Spleen (tissue), 11 donors: ENCODE measurements at regions not wholly inside any gene's neighbourhood (a gene's known extent, or its start where the extent isn't known, plus 50 kb on each side); places are given as distances from the start of the nearest gene placed in this dataset.

ENCODE experiments used
- DNase-seq: peaks from one replicate; pipeline ENCODE4 v3.0.0-alpha.2; 2020
- H3K27ac ChIP-seq, 8 donors: fragments of 200-600 bp; sonication (generic) in 7 of 8; 1 replicate in 4 of 8; 2 replicates in 4 of 8; pipeline versions ENCODE4 v1.5.0 to v1.8.0; 2016 to 2021; ENCODE audit warnings: inconsistent platforms in 4 of 8, mild to moderate bottlenecking in 4 of 8, moderate library complexity in 1 of 8
- H3K27me3 ChIP-seq, 7 donors: fragments of 200-600 bp; sonication (generic) in 6 of 7; replicated peaks in 1 of 7; 1 replicate in 4 of 7; 2 replicates in 3 of 7; pipeline versions ENCODE4 v1.5.0 to v1.8.0; 2016 to 2021; ENCODE audit warnings: inconsistent platforms in 3 of 7, mild to moderate bottlenecking in 1 of 7
- H3K36me3 ChIP-seq, 6 donors: fragments of 200-600 bp; sonication (generic) in 5 of 6; 1 replicate in 4 of 6; 2 replicates in 2 of 6; pipeline versions ENCODE4 v1.5.0 to v1.8.0; 2016 to 2021; ENCODE audit warnings: inconsistent platforms in 2 of 6
- H3K4me1 ChIP-seq, 6 donors: fragments of 200-600 bp; sonication (generic) in 5 of 6; 1 replicate in 3 of 6; 2 replicates in 3 of 6; pipeline versions ENCODE4 v1.5.0 to v1.8.0; 2016 to 2021; ENCODE audit warnings: inconsistent platforms in 3 of 6
- H3K4me3 ChIP-seq, 8 donors: fragments of 200-600 bp; sonication (generic) in 7 of 8; 1 replicate in 4 of 8; 2 replicates in 4 of 8; pipeline versions ENCODE4 v1.5.0 to v1.8.0; 2016 to 2021; ENCODE audit warnings: inconsistent platforms in 4 of 8, mild to moderate bottlenecking in 4 of 8, moderate library complexity in 2 of 8
- H3K9me3 ChIP-seq, 8 donors: fragments of 200-600 bp; sonication (generic) in 7 of 8; 1 replicate in 4 of 8; 2 replicates in 4 of 8; pipeline versions ENCODE4 v1.5.0 to v1.8.0; 2016 to 2021; ENCODE audit warnings: inconsistent platforms in 4 of 8
- POLR2A ChIP-seq, 3 donors: fragments of 450-650 bp; IDR thresholded peaks; one replicate each; pipeline ENCODE4 v1.5.1; 2017; ENCODE audit warnings: antibody characterized with exemption in 3 of 3, mild to moderate bottlenecking in 1 of 3
- POLR2AphosphoS5 ChIP-seq, 3 donors: sonication (generic); formaldehyde crosslinking; IDR thresholded peaks; one replicate each; pipeline ENCODE4 v1.5.1; 2017; ENCODE audit warnings: antibody characterized with exemption in 3 of 3
- WGBS, 5 donors: extraction: QIAGEN DNeasy Blood & Tissue Kit in 3 of 5; methylation state at CpG; one replicate each; pipeline versions ENCODE4 v1.1.5 to v1.1.7; 2013 to 2018; 5-methylcytosine and 5-hydroxymethylcytosine counted together
- intact Hi-C: fragments of 100-400 bp; cut with DNase I; formaldehyde crosslinking; loops from one replicate; pipeline ENCODE4 v1.15.0; 2023; ENCODE audit warnings: low total_unique reads
- TF ChIP-seq, protein P1 (sequence below), 11 experiments: fragments of 200-600 bp in 7 of 11; fragments of 450-650 bp in 4 of 11; sonication (generic) in 4 of 11; IDR thresholded peaks in 8 of 11; conservative IDR thresholded peaks in 3 of 11; 1 replicate in 7 of 11; 2 replicates in 4 of 11; pipeline versions ENCODE4 v1.4.0 to v1.8.0; 2016 to 2021; ENCODE audit warnings: antibody characterized with exemption in 11 of 11, inconsistent platforms in 4 of 11, mild to moderate bottlenecking in 1 of 11
- donor health status: healthy with polysubstance abuse.
- donor health status: DM: no; HTN: no; CAD: no; lungs with moderate emphysema.
- donor health status: DM: no; HTN: no; CAD: no.
- donor health status: Bipolar disorder and iron deficiency.
- donor health status: healthy.
- donor health status: DM: no; HTN: no; CAD: no.
- donor health status: DM: yes; HTN: yes; CAD: no.

DNA sequence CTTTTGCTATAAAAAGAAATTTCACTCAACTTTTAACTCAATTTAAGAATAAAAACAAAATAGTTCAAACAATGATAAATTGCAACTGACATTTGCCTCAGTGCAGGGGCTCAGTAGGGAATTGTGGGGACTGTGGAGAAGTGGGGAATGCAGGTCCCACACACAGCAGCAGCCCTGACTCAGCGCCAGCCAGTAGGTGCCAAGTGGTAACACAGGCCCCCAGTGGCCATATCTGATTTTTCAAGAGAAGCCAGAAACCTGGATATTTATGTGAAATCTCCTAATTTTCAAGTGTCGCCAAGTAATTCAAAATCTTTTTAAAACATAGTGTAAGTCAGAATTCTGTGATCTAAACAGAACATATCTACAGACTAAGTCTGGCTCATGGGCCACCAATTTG is 186.3 kb downstream of the EN1 start:
- intact Hi-C loops, result no loop called here
- DNase-seq, result no peak
- Histone ChIP-seq H3K36me3 (no peaks in the 10 kb centered on the region), H3K27ac (no peak overlapping the region), H3K27me3 (no peaks in the 10 kb centered on the region), H3K4me1 (no peaks in the 10 kb centered on the region), H3K9me3 (peaks cover 0 to 12% (median 0%) of the 10 kb centered on the region in 8 donors), H3K4me3 (no peak overlapping the region)
- WGBS, 5 donors, result 83 to 97% (median 94%) methylated on average over 2 of the region's 2 CpGs
- TF ChIP-seq POLR2AphosphoS5 (IDR thresholded peaks at IDR 0.05) (no peak), POLR2A (IDR thresholded peaks at IDR 0.05) (no peak)
- TF ChIP-seq, protein P1, sequence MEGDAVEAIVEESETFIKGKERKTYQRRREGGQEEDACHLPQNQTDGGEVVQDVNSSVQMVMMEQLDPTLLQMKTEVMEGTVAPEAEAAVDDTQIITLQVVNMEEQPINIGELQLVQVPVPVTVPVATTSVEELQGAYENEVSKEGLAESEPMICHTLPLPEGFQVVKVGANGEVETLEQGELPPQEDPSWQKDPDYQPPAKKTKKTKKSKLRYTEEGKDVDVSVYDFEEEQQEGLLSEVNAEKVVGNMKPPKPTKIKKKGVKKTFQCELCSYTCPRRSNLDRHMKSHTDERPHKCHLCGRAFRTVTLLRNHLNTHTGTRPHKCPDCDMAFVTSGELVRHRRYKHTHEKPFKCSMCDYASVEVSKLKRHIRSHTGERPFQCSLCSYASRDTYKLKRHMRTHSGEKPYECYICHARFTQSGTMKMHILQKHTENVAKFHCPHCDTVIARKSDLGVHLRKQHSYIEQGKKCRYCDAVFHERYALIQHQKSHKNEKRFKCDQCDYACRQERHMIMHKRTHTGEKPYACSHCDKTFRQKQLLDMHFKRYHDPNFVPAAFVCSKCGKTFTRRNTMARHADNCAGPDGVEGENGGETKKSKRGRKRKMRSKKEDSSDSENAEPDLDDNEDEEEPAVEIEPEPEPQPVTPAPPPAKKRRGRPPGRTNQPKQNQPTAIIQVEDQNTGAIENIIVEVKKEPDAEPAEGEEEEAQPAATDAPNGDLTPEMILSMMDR (IDR thresholded peaks at IDR 0.05 in 8 of 11, conservative IDR thresholded peaks at IDR 0.05 in 3 of 11), result no peak

DNA sequence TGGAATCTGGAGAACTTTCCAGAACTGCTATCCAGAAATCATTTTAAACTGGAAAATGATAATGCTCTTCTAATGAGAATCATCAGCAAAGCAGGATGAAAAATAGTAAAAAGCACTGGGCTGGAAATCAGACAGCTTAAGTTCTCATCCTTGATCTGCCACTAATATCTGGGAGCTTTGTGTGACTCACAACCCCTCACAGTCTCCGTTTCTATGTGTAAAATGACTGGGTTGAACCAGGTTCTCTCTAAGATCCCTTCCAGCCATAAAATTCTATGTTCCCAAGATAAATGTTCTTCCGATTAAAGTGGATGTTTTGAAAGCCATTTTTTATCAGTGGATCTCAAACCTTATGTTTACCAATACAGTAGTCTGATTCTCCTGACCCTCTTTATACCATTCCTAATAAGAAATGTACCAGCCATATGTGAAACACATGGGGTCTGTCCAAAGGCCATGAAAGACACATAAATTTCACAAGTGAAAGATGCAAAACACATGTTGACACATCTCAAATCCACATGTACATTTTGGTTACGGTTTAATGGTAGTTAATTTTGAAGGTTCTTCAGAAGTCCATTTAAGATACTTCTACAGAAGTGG is 188.8 kb downstream of the EN1 start:
- no peak for DNase-seq
- no peaks in the 10 kb centered on the region for H3K36me3 ChIP-seq
- intact Hi-C loops, result no loop called here
- H3K27ac ChIP-seq, result no peak overlapping the region
- 84 to 94% (median 92%) methylated on average over 3 of the region's 3 CpGs for WGBS, 5 donors
- H3K9me3 ChIP-seq, result peaks cover 0 to 12% (median 0%) of the 10 kb centered on the region in 8 donors
- H3K27me3 ChIP-seq, result no peaks in the 10 kb centered on the region
- no peak overlapping the region for H3K4me3 ChIP-seq
- no peaks in the 10 kb centered on the region for H3K4me1 ChIP-seq
- TF ChIP-seq POLR2AphosphoS5 (IDR thresholded peaks at IDR 0.05), result no peak
- TF ChIP-seq POLR2A (IDR thresholded peaks at IDR 0.05), result no peak
- TF ChIP-seq, protein P1 (IDR thresholded peaks at IDR 0.05 in 8 of 11, conservative IDR thresholded peaks at IDR 0.05 in 3 of 11), result no peak

DNA sequence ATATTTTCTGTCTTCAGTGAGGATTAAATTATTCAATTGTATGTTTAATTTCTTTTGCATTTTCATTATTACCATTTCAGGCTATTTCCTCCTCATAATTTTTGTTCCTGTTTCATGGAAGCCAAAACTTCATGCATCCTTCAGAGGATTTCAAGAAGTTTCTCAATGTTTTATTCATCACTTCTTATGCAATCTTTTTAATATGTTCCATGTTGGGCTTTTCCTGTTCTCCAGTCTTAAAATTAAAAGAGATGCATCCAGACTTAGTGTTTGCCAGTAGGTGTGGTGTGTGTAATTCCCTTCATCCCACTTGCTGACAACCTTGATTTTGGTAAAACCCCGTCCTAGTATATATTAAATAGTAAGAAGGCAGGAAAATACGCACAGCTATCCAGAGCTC is 190.0 kb downstream of the EN1 start:
- Histone ChIP-seq H3K9me3 (peaks cover 0 to 15% (median 0%) of the 10 kb centered on the region in 8 donors), H3K4me1 (no peaks in the 10 kb centered on the region), H3K36me3 (no peaks in the 10 kb centered on the region), H3K27me3 (no peaks in the 10 kb centered on the region), H3K27ac (no peak overlapping the region), H3K4me3 (no peak overlapping the region)
- no peak for TF ChIP-seq POLR2A (IDR thresholded peaks at IDR 0.05)
- no peak for TF ChIP-seq POLR2AphosphoS5 (IDR thresholded peaks at IDR 0.05)
- TF ChIP-seq, protein P1 (IDR thresholded peaks at IDR 0.05 in 8 of 11, conservative IDR thresholded peaks at IDR 0.05 in 3 of 11), result no peak
- intact Hi-C loops, result no loop called here
- no peak for DNase-seq
- 86 to 92% (median 87%) methylated on average over 2 of the region's 2 CpGs for WGBS, 5 donors

DNA sequence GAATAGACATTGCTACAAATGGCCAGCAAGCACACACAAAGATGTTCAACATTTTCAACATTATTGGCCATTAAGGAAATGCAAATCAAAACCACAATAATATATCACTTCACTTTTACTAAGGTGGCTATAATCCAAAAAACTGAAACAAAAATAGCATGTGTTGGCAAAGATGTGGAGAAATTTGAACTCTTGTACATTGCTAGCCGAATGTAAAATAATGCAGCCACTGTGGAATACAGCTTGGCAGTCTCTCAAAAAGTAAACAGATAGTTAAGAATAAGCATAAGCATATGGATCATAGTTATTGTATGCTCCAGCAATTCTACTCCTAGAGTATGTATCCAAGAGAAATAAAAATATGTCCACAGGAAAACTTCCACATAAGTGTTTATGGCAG is 192.5 kb downstream of the EN1 start:
- no peaks in the 10 kb centered on the region for H3K27me3 ChIP-seq
- intact Hi-C loops, result no loop called here
- H3K4me1 ChIP-seq, result no peaks in the 10 kb centered on the region
- peak overlapping the region in 1 of 8 donors; percentile 32 for H3K27ac ChIP-seq
- no peak overlapping the region for H3K4me3 ChIP-seq
- H3K9me3 ChIP-seq, result peaks cover 0 to 34% (median 18%) of the 10 kb centered on the region in 8 donors
- DNase-seq, result no peak
- H3K36me3 ChIP-seq, result no peaks in the 10 kb centered on the region
- WGBS, 5 donors, result 60 to 75% (median 65%) methylated on average over 1 of the region's 1 CpG
- no peak for TF ChIP-seq POLR2AphosphoS5 (IDR thresholded peaks at IDR 0.05)
- no peak for TF ChIP-seq POLR2A (IDR thresholded peaks at IDR 0.05)
- TF ChIP-seq, protein P1 (IDR thresholded peaks at IDR 0.05 in 8 of 11, conservative IDR thresholded peaks at IDR 0.05 in 3 of 11), result no peak
